ENCODE measurements at regions not wholly inside any gene's neighbourhood (a gene's known extent, or its start where the extent isn't known, plus 50 kb on each side); places are given as distances from the start of the nearest gene placed in this dataset.
"Not testable (repeated sequence)": the region's sequence is repeated elsewhere in the genome, so short reads cannot be mapped to it uniquely, and the experiment has no call there.

DNA sequence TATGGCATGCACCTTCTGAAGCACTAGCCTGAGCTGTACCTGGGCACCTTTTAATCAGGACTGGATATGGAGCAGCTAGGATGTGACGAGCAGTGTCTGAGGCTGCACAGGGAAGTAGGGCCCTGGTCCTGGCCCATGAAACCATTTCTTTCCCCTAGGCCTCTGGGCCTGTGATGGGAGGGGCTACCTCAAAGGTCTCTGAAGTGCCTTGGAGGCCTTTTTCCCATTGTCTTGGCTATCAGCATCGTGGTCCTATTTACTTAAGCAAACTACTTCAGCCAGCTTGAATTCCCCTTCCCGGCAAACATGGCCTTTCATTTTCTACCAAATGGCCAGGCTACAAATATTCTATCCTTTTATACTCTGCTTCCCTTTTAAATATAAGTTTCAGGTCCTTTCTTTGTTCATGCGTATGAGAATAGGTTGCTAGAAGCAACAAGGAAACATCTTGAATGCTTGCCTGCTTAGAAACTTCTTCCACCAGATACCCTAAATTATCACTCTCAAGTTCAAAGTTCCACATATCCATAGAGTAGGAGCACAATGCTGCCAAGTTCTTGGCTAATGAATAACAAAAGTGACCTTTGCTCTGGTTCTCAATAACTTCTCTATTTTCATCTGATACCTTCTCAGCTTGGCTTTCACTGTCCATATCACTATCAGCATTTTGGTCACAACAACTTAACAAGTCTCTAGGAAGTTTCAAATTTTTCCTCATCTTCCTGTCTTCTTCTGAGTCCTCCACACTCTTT lies 673.1 kb downstream of the HTR1B start:
- no peak overlapping the region for H3K4me3 ChIP-seq (ENCODE audit: low read depth, low read length)

DNA sequence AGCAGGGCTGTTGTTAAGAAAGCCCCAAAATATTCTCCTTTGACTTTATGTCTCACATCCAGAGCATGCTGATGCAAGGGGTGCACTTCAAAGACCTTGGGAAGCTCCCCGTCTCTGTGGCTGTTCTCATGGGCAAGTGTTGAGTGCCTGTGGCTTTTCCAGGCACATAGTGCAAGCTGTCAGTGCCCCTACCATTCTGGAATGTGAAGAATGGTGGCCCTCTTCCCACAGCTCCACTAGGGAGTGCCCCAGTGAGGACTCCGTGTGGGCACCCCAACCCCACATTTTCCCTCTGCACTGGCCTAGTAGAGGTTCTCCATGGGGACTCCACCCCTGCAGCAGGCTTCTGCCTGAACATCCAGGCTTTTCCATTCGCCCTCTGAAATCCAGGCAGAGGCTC lies 673.7 kb downstream of the HTR1B start:
- no peak overlapping the region for H3K4me3 ChIP-seq (ENCODE audit: low read depth, low read length)

DNA sequence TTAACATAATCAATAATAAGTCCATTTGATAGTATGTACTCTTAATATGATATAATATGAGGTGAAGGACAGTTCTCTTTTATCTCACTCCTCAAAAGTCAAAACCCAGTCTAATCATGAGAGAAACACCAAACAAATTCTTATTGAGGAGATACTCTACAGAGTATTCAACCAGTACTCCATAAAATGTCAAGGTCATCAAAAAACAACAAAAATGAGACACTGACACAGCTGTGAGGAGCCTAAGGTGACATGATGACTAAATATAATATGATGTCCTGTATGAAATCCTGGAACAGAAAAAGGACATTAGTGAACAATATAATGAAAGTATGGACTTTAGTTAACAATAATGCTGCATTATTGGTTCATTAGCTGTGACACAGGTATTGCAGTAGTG lies 675.1 kb downstream of the HTR1B start:
- H3K4me3 ChIP-seq (ENCODE audit: low read depth, low read length) = no peak overlapping the region

DNA sequence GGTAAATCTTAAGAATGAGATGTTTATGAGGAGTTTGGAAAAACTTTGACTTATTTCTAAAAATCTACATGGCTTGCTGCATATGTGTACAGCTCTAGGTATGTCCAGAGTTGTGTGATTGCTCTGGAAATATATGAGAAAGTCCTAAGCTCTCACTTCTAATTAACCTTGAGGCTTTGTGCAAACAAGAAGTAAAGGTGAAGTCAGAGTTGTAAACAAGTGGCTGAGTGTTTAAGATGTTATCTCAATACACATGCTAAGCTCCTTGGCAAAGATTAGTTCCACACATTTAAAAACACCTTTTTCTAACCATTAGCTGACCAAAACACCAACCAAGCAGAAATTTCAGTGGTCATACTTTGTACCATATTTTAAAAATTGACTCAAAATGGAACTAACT lies 684.2 kb downstream of the HTR1B start:
- H3K4me3 ChIP-seq (ENCODE audit: low read depth, low read length) = no peak overlapping the region

DNA sequence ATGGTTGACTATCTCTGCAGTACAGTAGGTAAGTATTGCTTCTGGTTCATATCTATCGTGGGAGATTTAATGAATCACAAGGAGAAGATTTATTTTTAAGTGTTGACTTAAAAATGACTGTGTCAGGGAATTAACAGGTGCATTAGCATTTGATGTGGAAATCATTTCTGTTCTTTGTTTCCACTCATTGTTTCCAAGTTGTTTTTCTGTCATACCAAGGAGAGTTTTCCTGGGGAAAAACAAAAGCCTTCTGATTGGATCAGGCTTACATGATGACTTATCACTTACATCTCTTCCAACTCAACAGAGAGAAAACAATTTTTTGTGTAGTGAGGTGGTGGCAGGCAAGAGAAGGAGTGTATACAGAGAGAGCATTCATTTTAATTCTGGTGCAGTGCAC lies 686.4 kb downstream of the HTR1B start:
- H3K4me3 ChIP-seq (ENCODE audit: low read depth, low read length) = no peak overlapping the region

DNA sequence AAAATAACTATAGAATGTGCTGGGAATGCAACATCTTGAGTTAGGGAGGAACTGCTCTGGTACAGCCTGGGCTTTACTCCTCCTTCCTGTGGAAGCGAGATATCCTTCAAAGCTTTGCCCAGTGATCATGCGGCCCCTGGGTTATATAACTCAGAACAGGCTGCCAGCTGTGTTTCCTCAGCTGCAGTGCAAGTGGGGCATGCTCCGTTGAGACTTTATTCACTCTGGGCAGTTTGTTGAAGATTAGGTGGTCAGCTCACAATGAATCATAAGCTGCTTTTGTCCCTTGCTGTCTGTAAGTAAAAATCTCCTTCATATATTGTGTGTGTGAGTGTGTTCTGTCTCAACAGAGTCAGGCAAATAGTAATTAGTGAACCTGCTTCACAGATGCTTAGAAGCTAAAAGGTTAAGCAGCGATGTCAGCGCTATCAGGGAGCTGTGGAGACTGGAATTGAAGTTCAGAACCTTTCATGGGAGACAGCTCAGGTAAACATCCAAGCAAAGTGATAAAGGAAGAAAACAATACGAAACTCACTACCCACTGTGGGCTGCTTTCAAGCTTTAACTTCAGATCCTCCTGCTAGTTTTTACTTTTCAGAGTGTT lies 688.4 kb downstream of the HTR1B start:
- H3K4me3 ChIP-seq (ENCODE audit: low read depth, low read length) = no peak overlapping the region

DNA sequence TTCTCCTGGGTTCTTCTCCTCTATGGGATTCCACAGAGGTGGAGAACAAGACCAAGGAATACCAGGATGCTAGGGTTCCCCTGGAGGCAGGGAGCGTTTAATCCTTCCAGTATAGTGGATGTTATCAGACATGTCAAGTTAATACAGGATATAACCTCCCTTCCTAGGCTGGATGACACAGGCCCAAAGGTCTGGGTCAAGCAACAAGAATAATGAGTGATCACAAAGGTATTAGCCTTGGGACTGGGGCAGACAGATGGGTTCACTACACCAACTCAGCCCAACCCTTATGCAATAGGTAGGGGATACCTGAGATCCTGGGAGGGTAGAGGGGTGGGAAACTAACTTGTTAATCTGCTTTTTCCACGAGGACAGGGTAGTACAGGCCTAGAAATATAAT lies 690.3 kb downstream of the HTR1B start:
- H3K4me3 ChIP-seq (ENCODE audit: low read depth, low read length) = no peak overlapping the region

DNA sequence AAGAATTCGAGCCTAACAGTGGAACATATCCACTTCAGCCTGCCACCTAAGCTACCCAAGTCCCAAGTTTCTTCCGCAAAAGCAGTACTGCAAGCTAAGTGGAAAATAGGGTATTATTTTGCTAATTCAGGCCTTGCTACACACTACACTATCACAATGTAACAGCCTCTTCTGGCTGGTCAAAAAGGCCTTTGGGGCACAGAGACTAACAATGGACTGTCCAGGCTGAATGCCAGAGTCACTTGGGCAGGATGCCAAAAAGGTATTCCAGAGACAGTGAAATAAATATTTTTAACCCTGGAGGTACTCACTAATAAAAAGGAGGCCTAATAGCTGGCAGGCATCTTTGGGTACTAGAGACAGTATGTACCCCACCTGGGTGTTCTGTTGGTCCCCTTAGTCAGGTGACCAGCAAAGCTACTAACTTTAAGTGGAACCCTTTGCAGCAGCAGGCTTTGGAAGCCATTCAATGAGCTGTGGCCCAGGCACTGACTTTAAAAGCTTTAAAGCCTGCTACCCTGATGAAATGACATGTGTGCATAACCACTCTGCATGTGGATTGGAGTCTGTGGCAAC lies 692.1 kb downstream of the HTR1B start:
- no peak overlapping the region for H3K4me3 ChIP-seq (ENCODE audit: low read depth, low read length)

DNA sequence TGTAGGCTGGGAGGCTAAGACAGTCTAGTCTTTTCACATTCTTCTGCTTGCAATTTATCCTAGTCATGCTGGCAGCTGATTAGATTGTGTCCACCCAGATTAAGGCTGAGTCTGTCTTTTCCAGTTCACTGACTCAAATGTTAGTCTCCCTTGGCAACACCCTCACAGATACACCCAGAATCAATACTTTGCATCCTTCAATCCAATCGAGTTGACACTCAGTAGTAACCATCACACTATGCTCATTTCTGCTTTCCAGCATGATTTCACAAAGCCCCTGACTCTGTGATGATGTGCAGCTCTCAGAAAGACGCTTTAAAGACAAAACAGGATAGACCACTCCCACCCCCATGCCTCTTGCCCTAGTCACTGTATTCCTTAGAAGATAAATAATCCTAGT lies 693.0 kb downstream of the HTR1B start:
- no peak overlapping the region for H3K4me3 ChIP-seq (ENCODE audit: low read depth, low read length)

DNA sequence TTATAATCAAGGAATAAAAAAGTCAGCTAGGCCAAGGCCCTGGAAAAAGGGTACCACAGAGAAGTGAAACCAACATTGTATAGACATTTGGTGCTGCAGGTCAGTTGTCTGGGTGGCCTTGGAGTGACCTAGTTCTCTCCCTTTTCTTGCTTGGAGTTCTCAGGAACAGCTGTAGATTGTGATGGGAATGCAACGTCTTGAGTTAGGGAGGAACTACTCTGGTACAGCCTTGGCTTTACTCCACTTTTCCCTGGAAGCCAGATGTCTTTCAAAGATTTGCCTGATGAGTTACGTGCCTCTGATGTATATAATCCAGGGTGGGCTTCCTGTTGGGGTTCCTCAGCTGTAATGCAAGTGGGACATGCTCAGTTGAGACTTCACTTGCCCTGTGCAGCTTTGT lies 694.7 kb downstream of the HTR1B start:
- no peak overlapping the region for H3K4me3 ChIP-seq (ENCODE audit: low read depth, low read length)

DNA sequence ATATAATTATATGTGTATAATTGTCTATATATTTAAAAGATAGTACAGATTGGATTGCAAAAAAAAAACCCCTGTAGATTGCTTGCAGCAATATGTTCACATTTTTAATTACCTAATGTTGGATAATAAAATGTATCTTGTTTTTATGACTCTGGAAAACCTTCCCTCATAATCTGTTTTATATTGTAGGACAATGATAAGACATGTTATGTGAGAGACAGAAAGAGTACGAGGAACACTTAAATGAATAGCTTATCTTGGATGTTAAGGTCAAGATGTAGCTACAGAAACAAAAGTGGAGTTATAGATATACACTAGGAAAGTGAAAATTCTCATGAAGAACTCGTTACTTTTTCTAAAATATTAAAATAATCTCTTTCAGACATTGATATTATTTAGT lies 691.6 kb upstream of the IMPG1 start:
- H3K4me3 ChIP-seq (ENCODE audit: low read depth, low read length) = no peak overlapping the region

DNA sequence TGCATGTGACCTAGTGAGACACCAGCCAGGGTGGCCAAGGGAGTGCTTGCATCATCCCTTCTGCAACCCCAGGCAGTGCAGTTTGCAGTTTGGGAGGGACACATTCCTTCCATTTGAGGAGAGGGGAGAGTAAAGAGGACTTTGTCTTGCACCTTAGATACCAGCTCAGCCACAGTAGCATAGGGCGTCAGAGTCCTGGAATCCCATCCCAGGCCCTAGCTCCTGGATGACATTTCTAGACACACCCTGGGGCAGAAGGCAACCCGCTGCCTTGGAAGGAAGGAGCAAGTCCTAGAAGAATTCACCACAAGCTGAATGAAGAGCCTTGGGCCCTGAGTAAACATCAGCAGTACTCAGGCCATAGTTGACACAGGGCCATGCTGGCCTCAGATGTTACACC lies 680.4 kb upstream of the IMPG1 start:
- no peak overlapping the region for H3K4me3 ChIP-seq (ENCODE audit: low read depth, low read length)

DNA sequence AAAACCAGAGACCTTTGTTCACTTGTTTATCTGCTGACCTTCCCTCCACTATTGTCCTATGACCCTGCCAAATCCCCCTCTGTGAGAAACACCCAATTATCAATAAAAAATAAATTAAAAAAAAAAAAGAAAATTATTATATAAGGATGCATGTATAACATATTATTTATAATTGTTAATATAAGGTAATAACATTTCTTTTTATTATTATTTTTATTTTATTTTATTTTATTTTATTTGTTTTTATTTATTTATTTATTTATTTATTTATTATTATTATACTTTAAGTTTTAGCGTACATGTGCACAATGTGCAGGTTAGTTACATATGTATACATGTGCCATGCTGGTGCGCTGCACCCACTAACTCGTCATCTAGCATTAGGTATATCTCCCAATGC lies 672.9 kb upstream of the IMPG1 start:
- H3K4me3 ChIP-seq (ENCODE audit: low read depth, low read length) = not testable (repeated sequence)

DNA sequence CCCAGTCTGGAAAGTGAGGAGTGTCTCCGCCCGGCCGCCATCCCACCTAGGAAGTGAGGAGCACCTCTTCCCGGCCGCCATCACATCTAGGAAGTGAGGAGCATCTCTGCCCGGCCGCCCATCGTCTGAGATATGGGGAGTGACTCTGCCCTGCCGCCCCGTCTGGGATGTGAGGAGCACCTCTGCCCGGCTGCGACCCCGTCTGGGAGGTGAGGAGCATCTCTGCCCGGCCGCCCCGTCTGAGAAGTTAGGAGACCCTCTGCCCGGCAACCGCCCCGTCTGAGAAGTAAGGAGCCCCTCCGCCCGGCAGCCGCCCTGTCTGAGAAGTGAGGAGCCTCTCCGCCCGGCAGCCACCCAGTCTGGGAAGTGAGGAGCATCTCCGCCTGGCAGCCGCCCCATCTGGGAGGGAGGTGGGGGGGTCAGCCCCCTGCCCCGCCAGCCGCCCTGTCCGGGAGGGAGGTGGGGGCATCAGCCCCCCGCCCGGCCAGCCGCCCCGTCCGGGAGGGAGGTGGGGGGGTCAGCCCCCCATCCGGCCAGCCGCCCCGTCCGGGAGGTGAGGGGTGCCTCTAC lies 671.8 kb upstream of the IMPG1 start:
- not testable (repeated sequence) for H3K4me3 ChIP-seq (ENCODE audit: low read depth, low read length)

DNA sequence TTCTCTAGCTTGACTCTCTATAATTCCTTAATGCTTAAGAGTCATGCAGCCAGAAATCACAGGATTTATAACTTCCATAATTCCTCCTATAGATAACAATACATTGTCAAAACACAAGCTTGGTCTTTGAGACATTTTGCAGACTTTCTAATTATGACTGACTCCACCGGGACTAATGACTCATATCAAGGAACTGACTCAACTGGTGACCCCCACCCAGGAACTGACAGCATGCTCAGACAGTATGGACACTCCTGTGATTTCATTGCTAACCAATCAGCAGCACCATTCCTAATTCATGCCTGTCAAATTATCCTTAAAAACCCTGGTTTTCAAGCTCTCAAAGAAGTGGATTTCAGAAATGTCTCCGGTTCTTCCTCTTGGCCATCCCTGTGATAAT lies 670.5 kb upstream of the IMPG1 start:
- no peak overlapping the region for H3K4me3 ChIP-seq (ENCODE audit: low read depth, low read length)

DNA sequence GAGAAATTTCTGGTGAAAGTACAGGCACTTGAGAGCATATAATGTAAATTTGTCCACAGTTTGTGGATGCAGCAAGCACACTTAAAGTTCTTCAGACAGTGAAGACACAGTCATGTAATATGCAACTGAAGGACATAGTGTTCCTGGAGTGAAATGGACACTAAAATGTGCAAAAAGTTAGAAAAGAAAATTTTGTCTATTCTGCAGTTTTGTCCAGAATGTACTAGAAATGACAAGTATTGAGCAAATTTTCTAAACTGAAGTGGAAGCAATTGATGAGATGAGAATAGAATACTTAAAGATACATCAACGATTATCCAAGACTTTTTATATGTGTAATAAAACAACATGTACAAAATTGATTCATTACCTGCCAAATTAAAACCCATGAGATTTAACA lies 647.0 kb upstream of the IMPG1 start:
- H3K4me3 ChIP-seq (ENCODE audit: low read depth, low read length) = no peak overlapping the region

DNA sequence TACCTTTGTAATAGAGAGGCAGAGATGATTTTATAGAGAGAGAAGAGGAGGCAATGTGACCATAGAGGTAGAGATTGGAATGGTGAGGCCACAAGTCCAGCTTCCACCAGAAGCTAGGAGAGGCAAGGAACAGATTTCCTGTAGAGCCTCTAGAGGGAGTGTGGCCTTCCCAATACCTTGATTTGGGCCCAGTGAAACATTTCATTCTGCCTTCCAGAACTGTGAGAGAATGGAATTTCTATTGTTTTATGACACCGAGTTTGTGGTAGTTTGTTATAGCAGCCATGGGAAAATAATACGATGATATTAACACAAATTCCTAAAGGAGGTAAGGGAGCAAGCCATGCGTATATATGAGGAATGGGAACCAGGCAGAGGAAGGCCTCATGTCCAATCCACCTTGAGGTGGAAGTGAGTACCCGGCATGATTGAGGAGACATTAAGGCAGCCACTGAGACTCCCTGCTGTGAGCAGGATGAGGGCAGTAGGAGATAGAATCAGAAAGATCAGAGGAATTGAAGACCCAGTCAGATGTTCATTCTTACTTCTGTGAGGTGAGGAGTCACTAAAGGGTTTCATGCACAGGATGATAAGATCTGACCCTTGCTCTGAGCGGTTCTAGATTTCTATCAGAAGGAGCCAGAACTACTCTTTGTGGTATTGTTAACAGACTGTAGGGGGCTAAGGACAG lies 636.3 kb upstream of the IMPG1 start:
- H3K4me3 ChIP-seq (ENCODE audit: low read depth, low read length) = no peak overlapping the region

DNA sequence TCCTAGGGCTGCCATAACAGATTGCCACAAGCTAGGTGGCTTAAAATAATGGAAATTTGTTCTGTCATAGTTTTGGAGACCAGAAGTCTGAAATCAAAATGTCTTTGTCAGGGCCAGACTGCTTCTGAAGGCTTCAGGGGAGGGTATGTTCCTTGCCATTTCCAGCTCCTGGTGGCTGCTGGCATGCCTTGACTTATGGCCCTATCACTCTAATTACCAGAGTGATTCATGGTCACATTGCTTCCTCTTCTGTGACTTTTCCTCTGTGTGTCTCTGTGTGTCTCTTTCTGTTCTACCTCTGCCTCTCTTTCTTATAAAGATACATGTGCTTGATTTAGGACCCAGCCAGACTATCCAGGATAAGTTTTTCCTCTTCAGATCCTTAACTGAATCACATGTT lies 635.2 kb upstream of the IMPG1 start:
- no peak overlapping the region for H3K4me3 ChIP-seq (ENCODE audit: low read depth, low read length)

DNA sequence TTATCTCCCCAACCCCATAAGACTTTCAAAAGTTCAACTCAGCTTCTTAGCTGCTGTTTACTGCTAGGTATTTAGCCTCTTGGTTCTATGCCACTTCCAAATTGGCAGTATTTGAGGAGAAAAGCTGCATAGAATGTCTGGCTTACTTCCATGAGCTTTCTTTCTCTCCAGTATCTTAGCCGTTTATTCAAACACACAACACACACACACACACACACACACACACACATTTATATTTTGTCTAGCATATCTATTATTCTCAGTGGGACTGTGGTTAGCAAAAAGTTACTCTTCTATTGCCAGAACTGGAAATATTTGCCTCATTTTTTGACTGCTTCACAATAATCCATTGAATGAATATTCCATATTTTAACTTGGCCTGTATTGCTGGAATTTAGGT lies 634.2 kb upstream of the IMPG1 start:
- H3K4me3 ChIP-seq (ENCODE audit: low read depth, low read length) = no peak overlapping the region

DNA sequence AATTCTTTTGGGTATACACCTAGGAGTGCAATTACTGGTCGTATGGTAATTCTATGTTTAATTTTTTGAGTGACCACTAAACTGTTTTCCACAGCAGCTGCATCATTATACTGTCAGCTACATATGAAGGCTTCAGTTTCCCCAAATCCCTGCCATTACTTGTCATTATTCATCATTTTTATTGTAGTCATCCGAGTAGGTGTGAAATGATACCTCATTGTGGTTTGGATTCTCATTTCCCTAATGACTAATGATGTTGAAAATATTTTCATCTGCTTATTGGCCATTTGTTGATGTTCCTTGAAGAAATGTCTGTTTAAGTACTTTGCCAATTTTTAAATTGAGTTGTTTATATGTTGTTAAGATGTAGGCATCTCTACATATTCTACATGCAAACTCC lies 633.6 kb upstream of the IMPG1 start:
- H3K4me3 ChIP-seq (ENCODE audit: low read depth, low read length) = no peak overlapping the region

DNA sequence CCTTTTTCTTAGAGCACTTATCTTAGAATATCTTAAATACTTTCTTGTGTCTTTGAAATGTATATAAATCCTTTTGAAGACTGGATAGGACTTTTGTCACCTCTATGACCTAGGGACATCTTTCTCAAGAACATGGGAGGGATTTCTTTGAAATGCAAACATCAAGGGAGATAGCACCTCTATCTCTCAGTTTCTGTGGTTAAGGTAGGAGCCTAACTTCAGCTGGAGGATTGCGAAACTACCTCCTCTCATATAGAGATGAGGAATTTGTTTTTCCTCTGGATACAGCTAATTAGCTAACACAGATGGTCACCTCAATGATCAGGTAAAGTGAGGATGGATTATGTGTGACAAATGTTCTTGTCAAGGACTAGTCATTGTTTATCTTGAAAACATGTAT lies 631.3 kb upstream of the IMPG1 start:
- H3K4me3 ChIP-seq (ENCODE audit: low read depth, low read length) = no peak overlapping the region

DNA sequence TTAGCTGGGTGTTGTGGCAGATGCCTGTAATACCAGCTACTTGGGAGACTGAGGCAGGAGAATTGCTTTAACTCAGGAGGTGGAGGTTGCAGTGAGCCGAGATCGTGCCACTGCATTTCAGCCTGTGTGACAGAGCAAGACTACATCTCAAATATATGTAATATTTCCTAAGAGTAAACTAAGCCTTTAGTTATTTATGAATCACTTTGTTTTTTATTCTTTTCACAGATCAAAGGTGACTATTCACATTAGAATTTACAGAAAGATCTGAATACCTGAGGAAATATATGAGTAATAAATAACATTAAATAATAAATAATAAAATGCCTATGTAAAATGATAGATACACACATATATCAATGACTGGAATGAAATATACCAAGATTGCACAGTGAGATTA lies 630.8 kb upstream of the IMPG1 start:
- no peak overlapping the region for H3K4me3 ChIP-seq (ENCODE audit: low read depth, low read length)

Data from iPS-11a (cell line).